Mesendoderm (in vitro differentiated cells): ENCODE measurements at regions not wholly inside any gene's neighbourhood (a gene's known extent, or its start where the extent isn't known, plus 50 kb on each side); places are given as distances from the start of the nearest gene placed in this dataset.
A peak's percentile ranks its signal among the peaks of the same experiment; 100 is the strongest.
"Not testable (repeated sequence)": the region's sequence is repeated elsewhere in the genome, so short reads cannot be mapped to it uniquely, and the experiment has no call there.

Experiments
- DNase-seq: peaks from one replicate; pipeline ENCODE4 v3.0.0; 2013
- H2AK5ac ChIP-seq: 2 replicates; pipeline ENCODE4 v1.6.1; 2013; ENCODE audit warnings: low read length, inconsistent platforms
- H2BK120ac ChIP-seq: 2 replicates; pipeline ENCODE4 v1.6.1; 2013; ENCODE audit warnings: low read depth, mild to moderate bottlenecking, low read length, moderate library complexity, mixed read lengths
- H2BK15ac ChIP-seq: replicated peaks from 2 replicates; pipeline ENCODE4 v1.6.1; 2013; ENCODE audit warnings: low read depth, mild to moderate bottlenecking, moderate library complexity
- H2BK5ac ChIP-seq: 2 replicates; pipeline ENCODE4 v1.6.1; 2013; ENCODE audit warnings: low read length, inconsistent platforms
- H3K18ac ChIP-seq: 2 replicates; pipeline ENCODE4 v1.6.1; 2013; ENCODE audit warnings: mild to moderate bottlenecking, low read length, mixed read lengths
- H3K23ac ChIP-seq: one replicate; pipeline ENCODE4 v1.6.1; 2013; ENCODE audit warnings: low read length
- H3K27ac ChIP-seq: 2 replicates; pipeline ENCODE4 v1.5.1; 2013; ENCODE audit warnings: low read depth, mild to moderate bottlenecking, inconsistent platforms, low read length, moderate library complexity
- H3K27me3 ChIP-seq: 2 replicates; pipeline ENCODE4 v1.6.1; 2013; ENCODE audit warnings: low read length, control low read depth, mild to moderate bottlenecking, inconsistent platforms; ENCODE audit not compliant: insufficient read depth, poor library complexity
- H3K36me3 ChIP-seq: 2 replicates; pipeline ENCODE4 v1.6.1; 2013; ENCODE audit warnings: low read length, inconsistent platforms; ENCODE audit not compliant: control insufficient read depth, insufficient read depth
- H3K4ac ChIP-seq: one replicate; pipeline ENCODE4 v1.6.1; 2013; ENCODE audit warnings: low read depth, mild to moderate bottlenecking, low read length, moderate library complexity
- H3K4me1 ChIP-seq: 2 replicates; pipeline ENCODE4 v1.6.1; 2013; ENCODE audit warnings: low read depth, low read length, inconsistent platforms; ENCODE audit not compliant: control insufficient read depth
- H3K4me2 ChIP-seq: 2 replicates; pipeline ENCODE4 v1.6.1; 2013; ENCODE audit warnings: low read length
- H3K4me3 ChIP-seq: 2 replicates; pipeline ENCODE4 v1.5.1; 2013; ENCODE audit warnings: mild to moderate bottlenecking, low read length
- H3K56ac ChIP-seq: one replicate; pipeline ENCODE4 v1.6.1; 2013; ENCODE audit warnings: low read length
- H3K79me1 ChIP-seq: 2 replicates; pipeline ENCODE4 v1.6.1; 2013; ENCODE audit warnings: low read length, inconsistent platforms
- H3K79me2 ChIP-seq: 2 replicates; pipeline ENCODE4 v1.6.1; 2013; ENCODE audit warnings: mild to moderate bottlenecking, low read length; ENCODE audit not compliant: control insufficient read depth, insufficient read depth
- H3K9ac ChIP-seq: 2 replicates; pipeline ENCODE4 v1.6.1; 2013; ENCODE audit warnings: low read length, inconsistent platforms
- H4K5ac ChIP-seq: one replicate; pipeline ENCODE4 v1.6.1; 2013; ENCODE audit warnings: low read length
- H4K8ac ChIP-seq: one replicate; pipeline ENCODE4 v1.6.1; 2013; ENCODE audit warnings: low read depth, mild to moderate bottlenecking, control low read depth, low read length, moderate library complexity
- WGBS: extraction: QIAGEN DNeasy Blood & Tissue Kit; methylation state at CpG from one replicate; pipeline ENCODE4 v1.1.7; 2013; ENCODE audit warnings: low lambda C conversion rate, missing lambda C conversion rate; ENCODE audit not compliant: insufficient coverage; ENCODE audit errors: extremely low coverage; 5-methylcytosine and 5-hydroxymethylcytosine counted together

DNA sequence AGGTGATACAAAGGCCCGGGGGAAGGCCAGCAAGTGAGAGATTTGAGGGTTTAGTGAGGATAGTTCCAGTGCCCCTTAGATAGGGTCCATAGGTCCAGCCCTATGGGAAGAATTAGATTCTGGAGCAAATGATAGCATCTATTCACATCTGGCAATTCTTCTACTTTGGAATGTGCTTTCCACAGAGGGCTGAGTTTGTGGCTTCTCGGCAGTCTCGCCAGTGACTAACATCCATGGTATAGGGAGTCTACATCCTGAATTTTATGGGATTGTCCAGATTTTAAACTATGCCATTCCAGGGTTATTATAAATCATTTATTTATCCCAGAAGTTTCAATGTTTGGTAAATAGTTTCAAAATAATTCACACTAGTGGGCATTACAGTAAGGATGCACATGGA is 207.3 kb upstream of the ADO start:
- no CpG with 5 or more reads among the region's 3 CpGs for WGBS
- H3K36me3 ChIP-seq: no peaks in the 10 kb centered on the region
- no peak overlapping the region for H3K27ac ChIP-seq
- no peak overlapping the region for H3K23ac ChIP-seq
- H3K4me1 ChIP-seq: no peaks in the 10 kb centered on the region
- H3K79me2 ChIP-seq: no peaks in the 10 kb centered on the region
- H4K8ac ChIP-seq: no peak overlapping the region
- no peak overlapping the region for H4K5ac ChIP-seq
- H2BK15ac ChIP-seq: no peak overlapping the region
- H3K27me3 ChIP-seq: no peaks in the 10 kb centered on the region
- H2AK5ac ChIP-seq: no peak overlapping the region
- H3K4me2 ChIP-seq: no peak overlapping the region
- DNase-seq: no peak
- H3K56ac ChIP-seq: no peak overlapping the region
- H2BK120ac ChIP-seq: no peak overlapping the region
- H3K18ac ChIP-seq: no peak overlapping the region
- no peak overlapping the region for H3K4me3 ChIP-seq
- no peak overlapping the region for H3K4ac ChIP-seq
- H3K9ac ChIP-seq: no peak overlapping the region
- no peaks in the 10 kb centered on the region for H3K79me1 ChIP-seq
- no peak overlapping the region for H2BK5ac ChIP-seq

DNA sequence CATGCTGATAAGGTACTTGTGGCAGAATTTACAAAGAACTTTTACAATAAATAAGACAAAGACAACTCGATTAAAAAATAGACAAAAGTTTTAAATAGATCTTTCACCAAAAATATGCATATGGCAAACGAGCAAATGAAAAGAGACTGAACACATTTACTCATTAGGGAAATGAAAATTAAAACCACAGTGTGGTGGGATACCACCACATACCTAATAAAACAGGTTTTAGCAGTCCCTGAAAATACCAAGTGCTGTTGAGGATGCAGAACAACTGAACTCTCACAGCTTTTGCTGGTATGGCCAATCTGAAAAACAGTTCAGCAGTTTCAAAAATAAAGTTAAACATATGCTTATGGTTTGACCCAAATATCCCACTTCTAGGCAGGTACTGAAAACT is 205.4 kb upstream of the ADO start:
- DNase-seq: no peak
- no peak overlapping the region for H3K4ac ChIP-seq
- H3K79me1 ChIP-seq: no peaks in the 10 kb centered on the region
- H3K4me3 ChIP-seq: no peak overlapping the region
- no peak overlapping the region for H2BK15ac ChIP-seq
- no peaks in the 10 kb centered on the region for H3K27me3 ChIP-seq
- H3K18ac ChIP-seq: no peak overlapping the region
- WGBS: no CpG with 5 or more reads among the region's 2 CpGs
- H2AK5ac ChIP-seq: no peak overlapping the region
- no peak overlapping the region for H3K9ac ChIP-seq
- H3K36me3 ChIP-seq: no peaks in the 10 kb centered on the region
- no peak overlapping the region for H3K23ac ChIP-seq
- no peak overlapping the region for H3K56ac ChIP-seq
- H3K27ac ChIP-seq: no peak overlapping the region
- H3K4me1 ChIP-seq: no peaks in the 10 kb centered on the region
- no peak overlapping the region for H2BK5ac ChIP-seq
- no peak overlapping the region for H3K4me2 ChIP-seq
- no peaks in the 10 kb centered on the region for H3K79me2 ChIP-seq
- H4K5ac ChIP-seq: no peak overlapping the region
- H4K8ac ChIP-seq: no peak overlapping the region
- no peak overlapping the region for H2BK120ac ChIP-seq

DNA sequence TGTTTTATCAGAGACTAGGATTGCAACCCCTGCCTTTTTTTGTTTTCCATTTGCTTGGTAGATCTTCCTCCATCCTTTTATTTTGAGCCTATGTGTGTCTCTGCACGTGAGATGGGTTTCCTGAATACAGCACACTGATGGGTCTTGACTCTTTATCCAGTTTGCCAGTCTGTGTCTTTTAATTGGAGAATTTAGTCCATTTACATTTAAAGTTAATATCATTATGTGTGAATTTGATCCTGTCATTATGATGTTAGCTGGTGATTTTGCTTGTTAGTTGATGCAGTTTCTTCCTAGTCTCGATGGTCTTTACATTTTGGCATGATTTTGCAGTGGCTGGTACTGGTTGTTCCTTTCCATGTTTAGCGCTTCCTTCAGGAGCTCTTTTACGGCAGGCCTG is 198.0 kb upstream of the ADO start:
- not testable (repeated sequence) for H3K27me3 ChIP-seq, H3K4me2 ChIP-seq, H3K4me3 ChIP-seq, H4K8ac ChIP-seq, H2BK15ac ChIP-seq, H3K79me2 ChIP-seq, H3K4ac ChIP-seq, H2BK5ac ChIP-seq, H3K23ac ChIP-seq, DNase-seq, H3K56ac ChIP-seq, H2BK120ac ChIP-seq, H3K79me1 ChIP-seq, H3K9ac ChIP-seq, H3K36me3 ChIP-seq, H2AK5ac ChIP-seq, H3K18ac ChIP-seq, H3K27ac ChIP-seq, H4K5ac ChIP-seq, H3K4me1 ChIP-seq
- no CpG with 5 or more reads among the region's 4 CpGs for WGBS

DNA sequence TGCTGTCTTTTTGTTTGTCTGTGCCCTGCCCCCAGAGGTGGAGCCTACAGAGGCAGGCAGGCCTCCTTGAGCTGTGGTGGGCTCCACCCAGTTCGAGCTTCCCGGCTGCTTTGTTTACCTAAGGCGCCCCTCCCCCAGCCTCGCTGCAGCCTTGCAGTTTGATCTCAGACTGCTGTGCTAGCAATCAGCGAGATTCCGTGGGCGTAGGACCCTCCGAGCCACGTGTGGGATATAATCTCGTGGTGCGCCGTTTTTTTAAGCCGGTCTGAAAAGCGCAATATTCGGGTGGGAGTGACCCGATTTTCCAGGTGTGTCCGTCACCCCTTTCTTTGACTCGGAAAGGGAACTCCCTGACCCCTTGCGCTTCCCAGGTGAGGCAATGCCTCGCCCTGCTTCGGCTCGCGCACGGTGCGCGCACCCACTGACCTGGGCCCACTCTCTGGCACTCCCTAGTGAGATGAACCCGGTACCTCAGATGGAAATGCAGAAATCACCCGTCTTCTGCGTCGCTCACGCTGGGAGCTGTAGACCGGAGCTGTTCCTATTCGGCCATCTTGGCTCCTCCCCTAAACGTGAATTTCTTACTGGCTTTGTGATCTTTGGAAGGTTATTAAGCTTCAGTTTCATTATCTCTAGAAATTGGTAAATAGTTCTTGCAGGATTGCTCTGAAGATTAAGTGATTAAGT is 196.2 kb upstream of the ADO start:
- not testable (repeated sequence) for H3K27me3 ChIP-seq, H3K4ac ChIP-seq, H3K4me1 ChIP-seq, H3K36me3 ChIP-seq, H3K23ac ChIP-seq, H2AK5ac ChIP-seq, H3K9ac ChIP-seq, H2BK15ac ChIP-seq, H3K27ac ChIP-seq, H3K79me1 ChIP-seq, H3K4me2 ChIP-seq, H3K18ac ChIP-seq, H4K8ac ChIP-seq, H2BK5ac ChIP-seq, H3K56ac ChIP-seq, H2BK120ac ChIP-seq, H3K4me3 ChIP-seq, H4K5ac ChIP-seq, H3K79me2 ChIP-seq
- no CpG with 5 or more reads among the region's 34 CpGs for WGBS
- DNase-seq: peak; percentile 65

DNA sequence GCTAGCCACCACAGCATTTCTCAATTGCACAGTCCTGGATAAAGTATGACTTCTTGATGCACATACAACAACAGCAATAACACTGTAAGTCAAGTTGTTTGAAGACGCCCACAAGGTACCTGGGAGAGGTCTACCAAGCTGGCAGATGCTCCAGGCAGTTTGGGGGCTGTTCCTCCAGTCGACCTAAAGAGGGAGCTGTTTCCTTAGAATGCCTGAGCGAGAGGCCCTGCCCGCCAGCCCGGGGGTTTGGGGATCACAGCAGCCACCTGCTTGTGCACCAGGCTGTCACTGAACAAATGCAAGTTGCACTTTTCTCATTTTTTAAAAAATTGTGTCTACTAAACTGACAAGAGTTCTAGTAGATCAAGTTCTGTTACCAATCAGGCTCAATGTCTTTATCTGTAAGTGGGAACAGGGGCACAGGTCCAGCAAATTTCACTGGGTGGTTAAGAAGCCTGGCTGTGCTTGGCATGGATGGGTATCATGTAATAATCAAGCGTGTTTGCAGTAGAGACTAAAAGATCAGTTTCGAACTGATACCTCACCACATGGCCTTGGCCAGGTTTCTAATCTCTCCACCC is 193.8 kb upstream of the ADO start:
- H3K4ac ChIP-seq: no peak overlapping the region
- no peak overlapping the region for H4K5ac ChIP-seq
- H3K18ac ChIP-seq: no peak overlapping the region
- H4K8ac ChIP-seq: no peak overlapping the region
- no peak overlapping the region for H2BK120ac ChIP-seq
- no peaks in the 10 kb centered on the region for H3K27me3 ChIP-seq
- H3K79me1 ChIP-seq: no peaks in the 10 kb centered on the region
- WGBS: no CpG with 5 or more reads among the region's 7 CpGs
- no peak overlapping the region for H2BK5ac ChIP-seq
- no peaks in the 10 kb centered on the region for H3K4me1 ChIP-seq
- H3K4me2 ChIP-seq: no peak overlapping the region
- H3K23ac ChIP-seq: no peak overlapping the region
- H3K27ac ChIP-seq: no peak overlapping the region
- H3K79me2 ChIP-seq: no peaks in the 10 kb centered on the region
- no peak overlapping the region for H2BK15ac ChIP-seq
- no peak overlapping the region for H3K4me3 ChIP-seq
- H3K56ac ChIP-seq: no peak overlapping the region
- DNase-seq: peak; percentile 80
- no peaks in the 10 kb centered on the region for H3K36me3 ChIP-seq
- H3K9ac ChIP-seq: no peak overlapping the region
- no peak overlapping the region for H2AK5ac ChIP-seq

DNA sequence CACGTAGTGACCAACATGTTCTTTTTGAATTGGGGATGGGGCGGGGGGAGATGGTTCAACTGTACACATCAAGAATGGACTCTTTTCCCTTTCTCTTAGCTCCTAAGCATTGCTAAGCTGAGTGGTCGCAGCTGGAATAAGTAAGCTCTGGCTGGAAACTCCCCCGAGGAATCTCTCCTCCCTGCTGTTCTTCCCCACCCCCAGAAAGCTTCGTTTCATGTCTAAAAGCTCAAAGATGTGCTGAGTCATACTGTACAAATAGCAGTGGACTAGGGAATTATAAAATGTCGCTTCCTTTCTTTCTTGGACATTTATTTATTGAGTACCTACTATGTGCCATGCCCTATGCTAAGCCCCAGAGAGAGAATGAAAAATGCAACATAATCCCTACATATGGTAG is 191.1 kb upstream of the ADO start:
- Histone ChIP-seq H3K4me3 (no peak overlapping the region), H3K56ac (no peak overlapping the region), H3K9ac (no peak overlapping the region), H3K36me3 (no peaks in the 10 kb centered on the region), H3K79me2 (no peaks in the 10 kb centered on the region), H3K4me2 (no peak overlapping the region), H2BK120ac (no peak overlapping the region), H3K27me3 (no peaks in the 10 kb centered on the region), H4K8ac (no peak overlapping the region), H3K27ac (no peak overlapping the region), H4K5ac (no peak overlapping the region), H3K23ac (no peak overlapping the region), H2BK5ac (no peak overlapping the region), H3K4ac (no peak overlapping the region), H2AK5ac (no peak overlapping the region), H2BK15ac (no peak overlapping the region), H3K4me1 (no peaks in the 10 kb centered on the region), H3K18ac (no peak overlapping the region), H3K79me1 (no peaks in the 10 kb centered on the region)
- DNase-seq: no peak
- WGBS: no CpG with 5 or more reads among the region's 6 CpGs
